HG03045 (cell line): ENCODE measurements at regions not wholly inside any gene's neighbourhood (a gene's known extent, or its start where the extent isn't known, plus 50 kb on each side); places are given as distances from the start of the nearest gene placed in this dataset.
A peak's percentile ranks its signal among the peaks of the same experiment; 100 is the strongest.

Experiments
- ATAC-seq: cut with Tn5 transposase; IDR thresholded peaks from one replicate; pipeline ENCODE4 v1.9.1; 2021; ENCODE audit warnings: mild to moderate bottlenecking, moderate library complexity; ENCODE audit not compliant: unreplicated experiment

GRCh38 chr1:229186373-229187056 lies 84.4 kb upstream of the RAB4A start:
- peak; percentile 97 for ATAC-seq

GRCh38 chr1:229190057-229190575 lies 80.8 kb upstream of the RAB4A start:
- ATAC-seq = no peak

- no peak for ATAC-seq
Observed at GRCh38 chr1:229191066-229191674, 79.7 kb upstream of the RAB4A start.

GRCh38 chr1:229192031-229192430 lies 78.9 kb upstream of the RAB4A start:
- ATAC-seq = no peak

- ATAC-seq = no peak
Observed at GRCh38 chr1:229192853-229193252, 78.1 kb upstream of the RAB4A start.

- no peak for ATAC-seq
Observed at GRCh38 chr1:229194096-229194495, 76.8 kb upstream of the RAB4A start.

- no peak for ATAC-seq
Observed at GRCh38 chr1:229195246-229195645, 75.7 kb upstream of the RAB4A start.

GRCh38 chr1:229196404-229197264 lies 74.3 kb upstream of the RAB4A start:
- ATAC-seq = no peak

- ATAC-seq = no peak
Observed at GRCh38 chr1:229197265-229197585, 73.7 kb upstream of the RAB4A start.

GRCh38 chr1:229199261-229200243 lies 71.4 kb upstream of the RAB4A start:
- peak; percentile 61 for ATAC-seq

- no peak for ATAC-seq
Observed at GRCh38 chr1:229203030-229203751, 67.7 kb upstream of the RAB4A start.

- ATAC-seq = no peak
Observed at GRCh38 chr1:229203991-229204632, 66.8 kb upstream of the RAB4A start.

GRCh38 chr1:229204921-229205777 lies 65.8 kb upstream of the RAB4A start:
- ATAC-seq = no peak

GRCh38 chr1:229205854-229206253 lies 65.1 kb upstream of the RAB4A start:
- no peak for ATAC-seq

GRCh38 chr1:229207916-229208315 lies 63.0 kb upstream of the RAB4A start:
- ATAC-seq = no peak

GRCh38 chr1:229208481-229208880 lies 62.4 kb upstream of the RAB4A start:
- ATAC-seq = no peak

GRCh38 chr1:229209386-229209785 lies 61.5 kb upstream of the RAB4A start:
- no peak for ATAC-seq

GRCh38 chr1:229209816-229210215 lies 61.1 kb upstream of the RAB4A start:
- no peak for ATAC-seq
